ENCODE measurements at regions not wholly inside any gene's neighbourhood (a gene's known extent, or its start where the extent isn't known, plus 50 kb on each side); places are given as distances from the start of the nearest gene placed in this dataset.

DNA sequence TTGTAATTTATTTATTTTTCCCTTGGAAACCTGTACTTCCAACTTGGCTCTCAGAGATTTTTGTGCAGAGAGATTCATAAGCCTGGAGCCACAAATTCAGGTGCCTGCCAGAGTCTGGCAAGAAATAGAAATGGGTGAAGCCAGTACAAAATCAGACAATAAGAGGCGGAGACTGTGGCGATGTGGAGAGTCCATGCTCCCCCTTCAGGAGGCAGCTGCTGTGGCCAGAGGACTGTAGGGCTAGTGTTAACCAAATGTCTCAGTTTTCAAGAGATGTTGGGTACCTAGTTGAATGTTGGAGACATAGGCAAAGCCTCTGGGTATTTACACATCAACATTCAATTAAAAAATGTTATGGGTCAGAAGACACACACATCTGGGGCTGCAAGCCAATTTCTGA lies 208.6 kb downstream of the PSAT1 start:
- DNase-seq: no peak

- DNase-seq: no peak
Observed at GRCh38 chr9:78507037-78507436, 210.1 kb downstream of the PSAT1 start.

- DNase-seq: no peak
Observed at GRCh38 chr9:78510035-78510434, 213.1 kb downstream of the PSAT1 start.

- DNase-seq: no peak
Observed at GRCh38 chr9:78515108-78515507, 218.2 kb downstream of the PSAT1 start.

GRCh38 chr9:78519786-78520185 lies 222.9 kb downstream of the PSAT1 start:
- DNase-seq: no peak

DNA sequence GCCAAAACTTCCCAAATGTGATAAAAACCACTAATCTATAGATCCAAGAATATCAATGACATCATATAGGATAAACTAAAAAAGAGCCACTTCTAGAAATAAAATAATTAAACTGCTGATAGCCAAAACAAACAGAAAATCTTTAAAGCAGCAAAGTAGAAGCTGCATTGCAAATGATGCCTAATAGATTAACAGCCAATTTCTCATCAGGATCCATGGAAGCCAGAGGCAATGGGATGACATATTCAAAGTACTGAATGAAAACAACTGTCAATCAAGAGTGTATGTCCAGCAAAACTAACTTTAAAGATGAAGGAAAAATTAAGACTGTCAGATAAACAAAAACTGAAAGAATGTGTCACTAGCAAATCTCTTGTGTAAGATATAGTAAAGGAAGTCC lies 224.8 kb downstream of the PSAT1 start:
- DNase-seq: no peak

DNA sequence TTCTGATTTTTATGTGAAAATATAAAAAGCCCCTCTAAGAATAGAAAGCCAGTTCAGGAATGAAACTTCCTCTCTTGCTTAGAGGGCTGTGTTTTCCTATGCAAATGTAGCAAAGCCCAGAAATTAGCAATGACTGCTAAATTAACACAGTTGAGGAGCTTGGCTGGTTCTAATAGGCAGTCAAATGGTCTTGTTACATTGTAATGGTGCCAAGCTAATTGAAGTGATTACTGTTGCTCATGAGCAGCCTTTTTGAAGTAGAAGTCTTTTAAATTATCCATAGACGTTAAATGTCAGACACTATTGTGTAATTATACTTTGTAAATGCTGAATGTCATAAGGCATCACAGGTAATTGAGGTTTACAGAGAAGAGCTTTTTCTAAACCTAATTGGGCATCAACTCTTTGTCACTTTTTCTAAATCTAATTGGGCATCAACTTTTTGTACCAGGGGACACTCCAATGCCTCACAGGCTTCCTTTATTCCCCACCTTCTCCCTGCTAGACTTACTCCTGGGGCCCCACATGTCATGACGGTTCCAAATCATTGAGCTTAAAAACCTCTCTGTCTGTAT lies 229.1 kb downstream of the PSAT1 start:
- DNase-seq: no peak

- no peak for DNase-seq
Observed at GRCh38 chr9:78533500-78533899, 236.6 kb downstream of the PSAT1 start.

DNA sequence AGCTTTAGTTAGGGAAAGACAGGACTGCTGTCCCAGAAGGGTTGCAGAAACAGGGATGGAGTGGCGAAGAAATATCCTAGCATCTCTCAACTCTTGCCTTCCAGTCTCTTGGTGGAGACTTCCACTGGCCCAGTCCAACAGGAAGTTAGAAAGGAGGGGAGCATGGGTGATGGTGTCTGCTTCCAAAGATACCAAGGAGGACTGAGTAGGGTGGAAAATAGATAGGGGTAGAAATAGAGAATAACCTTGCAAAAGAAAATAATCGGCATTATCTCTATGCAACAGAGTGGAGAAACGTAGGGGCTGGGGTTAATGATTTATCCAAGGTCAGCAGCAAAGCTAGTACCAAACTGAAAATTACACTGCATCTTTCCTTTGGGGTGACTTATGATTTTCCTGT lies 242.3 kb downstream of the PSAT1 start:
- DNase-seq: no peak

DNA sequence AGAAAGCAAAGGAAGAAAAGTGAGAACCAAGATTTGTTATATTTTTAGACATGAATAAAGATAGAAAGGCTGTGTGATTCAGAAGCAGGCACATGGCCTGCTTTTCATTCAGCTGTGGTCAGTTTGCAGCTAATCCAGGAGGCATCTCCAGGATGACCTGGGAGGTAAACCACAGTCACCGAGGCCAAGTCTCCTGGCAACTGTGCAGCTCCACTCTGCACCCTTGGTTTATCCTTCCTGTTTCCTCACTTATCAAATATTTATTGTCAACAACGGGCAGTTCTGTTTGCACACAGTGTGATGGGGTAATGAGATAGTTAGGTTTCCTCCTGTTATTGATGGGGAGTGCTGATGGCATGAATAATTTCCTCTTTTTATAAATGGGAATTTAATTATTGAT lies 243.0 kb downstream of the PSAT1 start:
- DNase-seq: no peak

DNA sequence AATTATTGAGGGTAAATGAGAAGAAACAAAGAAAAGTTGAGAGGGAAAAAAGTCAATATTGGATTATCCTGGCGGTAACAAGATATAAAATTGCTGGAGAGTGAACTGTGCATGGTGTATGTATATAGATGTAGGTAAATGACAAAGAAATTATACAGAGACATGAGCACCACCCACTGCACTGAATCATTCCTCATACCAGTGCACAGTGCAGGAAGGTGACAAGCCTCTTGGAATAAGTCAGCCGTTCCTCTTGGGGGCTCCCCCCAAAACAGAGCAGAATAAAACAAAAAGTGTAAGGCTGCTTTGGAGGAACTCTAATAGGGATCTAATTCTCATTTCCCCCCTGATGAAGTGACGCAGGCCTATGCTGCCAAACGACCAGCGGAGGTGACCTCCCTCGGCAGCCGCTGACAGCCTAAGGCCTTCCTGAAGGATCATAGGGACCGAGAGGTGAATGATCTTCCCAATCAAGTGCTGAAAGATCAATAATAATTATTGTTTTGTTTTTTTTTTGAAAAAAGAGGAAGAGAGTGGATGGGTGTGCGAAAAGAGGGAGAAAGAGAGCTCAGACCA lies 245.0 kb downstream of the PSAT1 start:
- no peak for DNase-seq

GRCh38 chr9:78542491-78543181 lies 245.7 kb downstream of the PSAT1 start:
- no peak for DNase-seq

DNA sequence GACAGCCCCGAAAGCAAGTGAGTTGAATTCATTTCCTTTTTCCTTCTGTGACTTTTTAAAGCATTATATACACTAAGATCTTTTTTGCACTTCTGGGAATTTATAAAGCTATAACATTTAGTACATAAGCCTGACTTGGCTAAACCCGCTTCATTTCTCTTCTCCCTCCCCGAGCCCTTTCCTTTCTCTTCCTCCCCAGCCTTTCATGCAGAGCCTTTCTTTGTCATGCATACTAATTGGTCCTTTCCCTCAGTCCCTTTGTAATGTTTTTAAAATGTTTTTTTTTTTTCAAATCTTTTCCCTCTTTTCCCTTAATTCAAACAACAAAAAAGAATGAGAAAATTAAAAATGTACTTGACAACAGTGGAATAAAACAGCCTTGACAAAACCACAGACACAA lies 246.4 kb downstream of the PSAT1 start:
- DNase-seq: no peak

DNA sequence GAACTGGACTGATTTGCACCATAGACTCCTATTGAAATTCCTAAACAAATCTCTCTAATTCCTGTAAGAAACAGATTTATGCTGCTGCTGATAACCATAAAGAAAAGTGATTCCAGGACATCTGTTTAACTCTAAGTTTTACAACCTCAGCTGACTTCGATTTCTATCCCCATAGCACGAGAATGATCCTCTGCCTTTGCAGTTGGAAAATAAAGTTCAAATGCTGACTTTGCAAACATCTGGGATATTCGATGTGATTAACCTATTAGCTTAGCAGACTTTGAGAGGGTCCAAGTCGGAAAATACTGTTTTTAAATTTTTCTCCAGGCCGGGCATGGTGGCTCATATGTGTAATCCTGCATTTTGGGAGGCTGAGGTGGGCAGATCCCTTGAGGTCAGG lies 247.3 kb downstream of the PSAT1 start:
- DNase-seq: no peak

GRCh38 chr9:78547831-78548230 lies 250.9 kb downstream of the PSAT1 start:
- no peak for DNase-seq

DNA sequence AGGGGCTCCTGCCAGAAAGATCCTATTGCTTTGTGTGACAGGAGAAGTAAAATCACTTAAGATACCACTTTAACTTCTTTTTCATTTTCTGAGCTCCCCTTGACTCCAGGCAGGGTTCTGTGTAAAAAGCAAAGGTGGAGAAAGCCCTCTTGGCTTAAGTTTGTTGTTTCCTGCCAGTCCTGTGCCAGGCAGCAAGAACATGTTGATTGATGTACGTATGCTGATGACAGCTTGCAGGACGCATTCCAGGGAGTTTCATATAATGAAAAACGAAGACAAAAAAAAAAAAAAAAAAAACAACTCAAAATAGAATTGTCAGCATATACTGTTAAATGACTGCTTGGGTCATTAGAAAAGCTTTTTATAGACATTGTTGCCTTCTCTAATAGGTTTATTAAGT lies 251.7 kb downstream of the PSAT1 start:
- DNase-seq: no peak

DNA sequence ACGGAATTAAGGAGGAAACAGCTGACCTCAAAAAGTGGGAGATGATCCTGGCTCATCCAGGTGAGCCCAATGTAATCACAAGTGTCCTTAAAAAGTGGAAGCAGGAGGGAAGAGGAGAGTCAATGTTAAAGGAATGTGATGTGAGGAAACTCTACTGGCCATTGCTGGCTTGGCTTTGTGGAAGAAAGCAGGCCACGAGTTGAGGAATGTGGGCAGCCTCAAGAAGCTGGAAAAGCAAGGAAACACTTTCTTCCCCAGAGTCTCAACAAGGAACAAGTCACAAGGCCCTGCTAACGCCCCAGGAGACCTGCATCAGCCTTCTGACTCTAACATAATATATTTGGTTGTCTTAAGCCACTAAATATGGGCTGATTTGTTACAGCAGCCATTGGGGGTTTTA lies 252.8 kb downstream of the PSAT1 start:
- no peak for DNase-seq

DNA sequence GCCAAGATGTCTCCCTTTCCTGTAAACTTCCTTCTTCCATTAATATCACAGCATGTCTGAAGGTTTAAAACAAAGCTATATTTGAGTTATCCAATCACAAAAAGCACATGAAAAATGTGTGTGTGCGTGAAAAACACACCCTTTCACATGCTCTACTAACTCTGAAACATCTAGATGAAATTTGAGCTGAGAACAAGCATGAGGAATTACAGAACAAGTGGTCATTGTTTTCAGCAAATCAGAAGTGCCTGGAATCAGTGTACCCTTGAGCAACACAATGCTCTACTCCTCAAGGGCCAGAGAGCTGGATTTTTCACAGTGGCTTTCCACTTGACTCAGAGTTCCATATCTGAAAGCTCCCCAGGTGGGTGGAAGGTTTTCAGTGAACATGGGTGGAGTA lies 255.9 kb downstream of the PSAT1 start:
- no peak for DNase-seq

DNA sequence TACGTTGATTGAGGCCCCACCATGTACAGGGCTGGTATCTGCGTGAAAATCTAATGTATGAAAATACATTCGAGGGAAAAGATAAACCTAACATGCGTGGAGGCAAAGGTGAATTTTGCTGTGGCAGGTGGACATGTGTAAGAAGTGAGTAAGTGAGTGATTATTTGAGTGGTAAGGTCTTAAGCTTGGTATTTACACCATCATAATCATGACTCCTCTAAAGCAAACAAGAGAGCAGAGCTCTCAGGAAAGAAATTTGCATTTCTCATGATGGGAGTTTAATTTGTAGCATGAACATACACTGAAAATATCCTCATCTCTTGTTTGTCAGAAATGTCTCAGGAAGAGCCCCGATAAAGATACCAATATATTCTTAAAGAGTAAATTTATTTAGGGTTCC lies 260.6 kb downstream of the PSAT1 start:
- DNase-seq: no peak

DNA sequence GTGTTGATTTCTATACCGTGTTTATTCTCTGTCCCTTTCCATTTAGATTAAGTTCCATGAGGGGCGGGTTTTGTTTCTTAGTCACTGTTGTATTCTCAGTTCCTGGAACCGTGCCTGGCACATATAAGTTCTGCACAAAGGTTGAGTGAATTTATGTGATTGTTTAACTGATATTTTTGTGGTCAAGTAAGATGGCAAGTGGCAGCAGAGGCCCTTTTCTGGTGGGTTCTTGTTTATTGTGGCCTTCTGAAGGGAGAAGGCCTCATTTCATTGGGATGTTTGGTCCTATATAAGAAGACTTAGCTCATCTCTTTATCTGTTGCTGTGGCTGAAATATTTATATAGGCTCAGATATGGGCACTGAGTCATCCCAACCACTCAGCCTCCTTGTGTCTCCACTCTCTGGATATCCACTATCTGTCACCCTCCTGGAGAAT lies 262.5 kb downstream of the PSAT1 start:
- no peak for DNase-seq

DNA sequence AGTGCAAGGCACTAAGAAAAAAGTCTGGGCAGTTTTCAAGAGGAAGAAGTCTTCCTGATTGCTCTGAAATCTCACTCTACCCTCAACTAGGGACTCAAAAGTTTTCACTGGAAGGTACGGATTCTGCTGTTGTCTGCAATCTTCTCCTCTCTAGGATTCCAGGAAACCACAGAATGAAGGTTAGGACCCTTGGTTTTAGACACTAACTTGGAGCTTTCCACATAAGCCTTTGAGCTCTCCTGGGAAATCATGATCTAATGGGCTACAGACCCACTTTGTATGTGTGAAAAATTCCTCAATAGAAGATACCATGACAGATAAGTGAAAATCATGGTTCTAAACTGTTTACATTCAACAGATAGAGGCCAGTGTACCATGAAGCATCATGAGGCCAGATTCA lies 265.1 kb downstream of the PSAT1 start:
- DNase-seq: no peak

GRCh38 chr9:78563269-78563668 lies 266.3 kb downstream of the PSAT1 start:
- DNase-seq: no peak

DNA sequence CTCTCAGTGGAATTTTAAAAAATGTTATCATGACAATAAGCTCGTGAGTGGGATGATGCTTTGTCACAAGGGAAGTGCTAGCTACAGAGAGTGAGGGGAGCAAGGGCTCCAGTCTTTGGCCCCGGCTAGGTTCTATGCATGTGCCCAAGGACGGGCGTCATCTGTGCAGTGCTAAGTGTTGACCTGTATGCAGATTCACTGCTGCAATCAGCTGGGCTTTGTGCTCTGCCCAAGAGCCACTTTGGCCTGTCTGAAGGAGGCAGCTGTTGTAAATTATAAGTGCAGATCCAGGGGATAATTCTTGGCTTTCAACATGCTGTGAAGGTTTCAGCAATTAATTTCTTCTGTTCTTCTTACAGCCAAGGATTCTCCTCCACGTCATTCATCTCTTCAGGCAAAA lies 268.6 kb downstream of the PSAT1 start:
- DNase-seq: no peak

DNA sequence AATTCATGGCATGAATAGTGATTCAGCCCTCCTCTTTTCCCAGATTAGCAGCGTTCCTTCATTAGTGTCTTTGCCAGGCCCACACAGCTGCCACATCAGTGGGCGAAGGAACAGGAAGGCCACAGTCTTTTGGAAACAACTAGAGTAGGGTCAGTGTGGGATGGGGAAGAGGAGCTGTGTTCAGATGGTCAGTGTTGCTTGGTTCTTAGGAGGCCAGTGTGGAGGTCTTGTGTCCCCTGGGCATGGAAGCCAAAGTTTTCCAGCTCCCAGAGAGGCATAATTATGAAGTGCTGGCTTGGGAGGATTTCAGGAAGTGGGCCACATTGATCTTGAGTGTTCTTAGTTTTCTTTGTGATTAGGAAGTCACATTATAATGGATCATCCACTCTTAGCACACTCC lies 269.6 kb downstream of the PSAT1 start:
- DNase-seq: no peak

Data from activated effector memory CD4-positive, alpha-beta T cell treated with anti-CD3 and anti-CD28 coated beads, Interleukin-2, amount 50 U/mL, for 16 hours (primary cell).